ENCODE measurements at regions not wholly inside any gene's neighbourhood (a gene's known extent, or its start where the extent isn't known, plus 50 kb on each side); places are given as distances from the start of the nearest gene placed in this dataset.

DNA sequence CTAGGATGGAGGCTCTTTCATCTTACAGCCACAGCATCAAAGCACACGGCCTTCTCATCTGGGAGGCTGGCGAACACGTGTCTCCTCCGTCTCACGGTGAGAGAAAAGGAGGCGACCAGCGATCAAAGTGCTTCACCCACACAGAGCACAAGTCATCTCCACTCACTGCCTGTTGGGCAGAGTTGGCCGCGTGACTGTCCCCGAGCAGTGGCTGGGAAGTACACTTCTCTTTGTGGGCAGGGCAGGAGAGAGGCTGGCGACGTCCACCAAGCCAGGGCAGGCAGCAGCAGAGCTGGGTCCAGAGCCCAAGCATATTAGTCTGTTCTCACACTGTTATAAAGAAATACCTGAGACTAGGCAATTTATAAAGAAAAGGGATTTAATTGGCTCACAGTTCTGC lies 64.1 kb upstream of the FOXC1 start:
- DNase-seq, result no peak

DNA sequence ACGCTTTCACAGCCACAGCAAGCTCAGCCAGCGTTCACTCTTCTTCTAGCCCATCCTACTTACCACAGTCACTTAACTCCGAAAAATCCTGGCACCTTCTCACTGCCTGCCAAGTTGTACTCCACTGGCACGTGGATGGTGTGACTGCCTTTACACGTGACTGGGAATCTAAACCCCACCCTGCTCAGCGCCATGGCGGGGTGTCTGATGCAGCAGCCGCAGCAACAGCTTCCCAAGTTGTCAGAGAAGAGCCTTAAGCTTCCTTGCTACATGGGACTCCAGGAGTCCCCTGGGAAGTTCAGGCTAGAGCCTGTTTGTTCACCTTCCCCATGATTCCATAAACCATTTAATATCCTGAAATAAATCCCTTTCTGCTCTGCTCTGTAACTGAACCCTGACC lies 61.9 kb upstream of the FOXC1 start:
- DNase-seq, result no peak

DNA sequence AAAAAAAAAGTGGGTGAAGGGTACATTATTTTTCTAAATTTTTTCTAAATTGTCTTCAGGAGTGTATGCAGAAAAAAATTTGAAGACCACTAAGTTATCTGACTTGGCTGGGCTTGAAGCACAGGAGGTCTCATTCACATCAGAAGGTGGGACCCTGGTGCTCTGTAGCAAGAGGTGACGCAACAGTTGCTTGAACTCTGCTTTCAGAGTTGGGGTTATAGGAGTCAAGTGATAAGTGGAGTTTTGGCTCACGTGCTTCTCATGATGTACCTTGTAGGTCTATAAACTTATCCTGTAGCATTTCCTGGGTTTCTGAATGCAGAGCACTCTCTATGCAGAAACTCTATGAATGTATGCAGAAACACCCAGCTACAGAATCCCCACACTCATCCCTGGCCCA lies 58.5 kb upstream of the FOXC1 start:
- DNase-seq, result no peak

DNA sequence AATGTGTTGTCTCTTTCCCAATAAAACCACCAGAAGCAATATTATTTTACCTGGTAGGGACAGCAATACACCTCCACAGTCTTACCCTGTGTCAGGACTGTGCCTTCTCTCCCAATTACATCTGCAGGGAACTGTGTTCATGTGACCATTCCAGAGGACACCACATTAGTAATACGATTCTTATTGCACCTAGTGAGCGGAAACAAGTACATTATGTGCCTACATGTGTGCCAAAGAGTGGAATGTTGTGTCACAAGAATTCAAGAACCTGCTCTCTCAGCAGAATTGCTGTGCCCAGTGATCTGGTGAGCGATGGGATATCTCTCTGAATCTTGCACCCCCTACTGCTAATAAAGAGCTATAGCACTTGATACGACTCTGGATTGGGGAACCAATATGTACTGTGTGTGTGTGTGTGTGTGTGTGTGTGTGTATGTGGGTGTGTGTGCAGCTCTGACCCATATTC lies 57.4 kb upstream of the FOXC1 start:
- DNase-seq, result peak in 1 of 58 donors; percentile 11

DNA sequence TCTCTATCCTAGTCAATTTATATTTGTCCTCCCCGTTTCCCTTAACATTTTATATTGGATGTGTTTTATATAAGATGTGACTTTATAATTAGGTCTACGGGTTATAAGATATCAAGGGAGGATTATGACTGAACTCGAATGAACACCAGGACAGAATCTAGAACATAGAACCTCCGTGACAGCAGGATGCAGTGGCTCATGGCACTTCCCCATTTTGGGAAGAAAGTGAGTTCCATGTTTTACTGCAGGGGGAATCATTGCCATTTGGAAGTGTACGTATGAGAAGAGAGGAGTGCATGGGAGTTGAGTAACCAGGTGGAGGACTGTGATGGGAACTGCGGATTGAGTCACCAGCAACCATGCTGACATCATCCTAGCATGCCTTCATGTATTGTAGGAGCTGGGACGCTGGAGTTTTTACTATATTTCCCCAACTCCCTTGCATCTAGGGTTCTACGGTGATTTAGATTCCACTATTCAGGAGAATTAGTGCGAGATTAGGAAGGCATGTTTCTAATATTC lies 56.1 kb upstream of the FOXC1 start:
- no peak for DNase-seq

DNA sequence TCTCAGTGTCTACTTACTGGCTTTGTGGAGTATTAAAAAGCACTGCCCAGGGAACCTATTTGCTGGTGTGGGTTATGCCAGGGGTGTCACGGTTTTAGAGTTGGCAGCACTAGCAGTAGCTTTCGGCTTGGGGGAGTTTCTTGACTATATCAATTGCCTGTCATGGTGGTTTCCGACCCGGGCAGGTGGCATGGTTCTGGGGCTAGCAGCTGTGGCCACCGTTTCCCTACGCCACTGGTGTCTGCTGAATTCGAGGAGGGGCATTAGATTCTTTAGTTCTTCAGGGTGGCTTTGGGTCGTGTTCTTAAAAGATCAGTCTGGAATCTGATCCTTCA lies 55.6 kb upstream of the FOXC1 start:
- no peak for DNase-seq

DNA sequence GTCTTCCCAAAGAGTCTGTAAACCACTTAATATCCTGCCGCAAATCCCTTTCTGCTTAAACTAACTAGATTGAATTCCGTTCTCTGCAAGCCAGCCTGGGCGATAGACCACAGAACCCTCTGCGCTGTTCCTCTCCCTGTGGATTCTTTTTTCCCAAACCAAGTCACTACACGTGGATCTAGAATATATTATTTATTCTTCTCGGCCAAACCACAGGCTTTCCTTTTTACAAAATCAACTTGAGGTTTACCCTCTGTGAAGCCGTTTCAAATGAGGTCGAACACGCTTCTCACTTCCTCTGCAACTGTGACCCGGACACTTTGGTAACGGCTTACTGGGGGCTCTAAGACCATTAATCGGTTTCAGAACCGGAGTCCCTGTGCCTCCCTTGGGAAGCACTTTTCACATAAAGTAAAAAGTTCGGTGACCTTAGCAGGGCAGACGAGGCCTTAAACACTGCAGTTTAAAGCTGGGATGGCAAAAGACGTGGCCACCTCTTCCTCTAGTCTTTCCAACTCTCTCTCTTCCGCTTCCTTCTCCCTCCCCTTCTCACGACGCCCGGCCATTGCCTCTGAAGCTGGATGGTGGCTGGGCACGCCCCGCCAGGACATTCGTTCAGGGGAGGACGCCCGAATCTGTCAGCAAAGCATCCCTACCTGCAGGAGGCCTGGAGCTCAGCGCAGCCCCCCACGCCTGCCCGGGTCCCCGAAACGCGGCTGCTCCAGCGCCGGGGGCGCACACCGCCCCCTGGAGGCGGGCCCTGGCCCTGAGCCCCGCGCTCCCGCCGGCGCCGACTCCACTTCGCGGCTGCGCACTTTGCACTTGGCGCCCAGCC lies 55.0 kb upstream of the FOXC1 start:
- DNase-seq, result peak in 53 of 58 donors; percentile 7 to 80 (median 68)

DNA sequence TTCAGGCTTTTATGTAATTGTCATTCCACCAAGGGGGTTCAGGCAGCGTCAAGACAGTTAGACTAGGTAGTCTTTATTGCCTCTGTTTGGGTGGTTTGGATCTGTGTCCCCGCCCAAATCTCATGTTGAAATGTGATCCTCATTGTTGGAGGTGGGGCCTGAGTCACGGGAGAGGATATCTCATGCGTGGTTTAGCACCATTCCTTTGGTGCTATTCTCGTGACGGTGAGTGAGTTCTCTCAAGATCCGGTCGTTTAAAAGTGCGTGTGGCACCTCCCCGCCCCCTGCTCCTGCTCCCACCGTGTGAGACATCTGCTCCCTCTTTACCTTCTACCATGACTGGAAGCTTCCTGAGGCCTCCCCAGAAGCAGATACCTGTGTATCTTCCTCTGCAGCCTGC lies 51.3 kb upstream of the FOXC1 start:
- DNase-seq, result no peak
